H1 (cell line): ENCODE measurements at regions not wholly inside any gene's neighbourhood (a gene's known extent, or its start where the extent isn't known, plus 50 kb on each side); places are given as distances from the start of the nearest gene placed in this dataset.

ENCODE experiments used
- CTCF ChIA-PET: fragments of 300-600 bp; sonication (Branson Sonifier 250); formaldehyde crosslinking; loops from one replicate; lab custom pipeline; 2021; ENCODE audit not compliant: partially characterized antibody; lab: Charles Lee
- POLR2A ChIA-PET: fragments of 300-600 bp; sonication (Branson Sonifier 250); formaldehyde crosslinking; loops from one replicate; lab custom pipeline; 2021; ENCODE audit warnings: inconsistent platforms; ENCODE audit not compliant: partially characterized antibody; lab: Charles Lee
- DNase-seq, 2 experiments: peaks; one replicate each; pipeline versions ENCODE4 v3.0.0 to v3.0.0-alpha.2; 2010 to 2022; ENCODE audit warnings: low spot score in 2 of 2, low read depth in 1 of 2, mixed read lengths in 1 of 2
- FAIRE-seq: peaks from 2 replicates; lab custom pipeline; 2011; peaks lifted over from hg19 to GRCh38; lab: Jason Lieb, UNC
- H2AFZ ChIP-seq: 2 replicates; pipeline ENCODE4 v1.8.1; 2012; ENCODE audit warnings: low read length, inconsistent platforms
- H2AK5ac ChIP-seq: 2 replicates; pipeline ENCODE4 v1.6.1; 2013; ENCODE audit warnings: low read depth, low read length
- H2BK120ac ChIP-seq: replicated peaks from 2 replicates; pipeline ENCODE3; 2013; ENCODE audit warnings: low read depth, low read length, inconsistent platforms
- H2BK12ac ChIP-seq: 2 replicates; pipeline ENCODE4 v1.6.1; 2013; ENCODE audit warnings: low read depth, low read length
- H2BK15ac ChIP-seq: 2 replicates; pipeline ENCODE4 v1.6.1; 2013; ENCODE audit warnings: low read length
- H2BK20ac ChIP-seq: 2 replicates; pipeline ENCODE4 v1.6.1; 2013; ENCODE audit warnings: low read length
- H2BK5ac ChIP-seq: 2 replicates; pipeline ENCODE4 v1.6.1; 2013; ENCODE audit warnings: low read depth, low read length
- H3K14ac ChIP-seq: 2 replicates; pipeline ENCODE4 v1.6.1; 2013; ENCODE audit warnings: inconsistent platforms; ENCODE audit not compliant: insufficient read length
- H3K18ac ChIP-seq: 2 replicates; pipeline ENCODE4 v1.6.1; 2013; ENCODE audit warnings: low read length; ENCODE audit errors: extremely low read depth
- H3K23ac ChIP-seq: 2 replicates; pipeline ENCODE4 v1.6.1; 2013; ENCODE audit warnings: inconsistent platforms; ENCODE audit not compliant: insufficient read length
- H3K23me2 ChIP-seq: 2 replicates; pipeline ENCODE4 v1.6.1; 2013; ENCODE audit warnings: low read depth, low read length
- H3K27ac ChIP-seq: 2 replicates; pipeline ENCODE4 v1.6.1; 2011; ENCODE audit warnings: low read depth, low read length, inconsistent platforms
- H3K27me3 ChIP-seq, 4 experiments: replicated peaks in 1 of 4; 1 replicate in 1 of 4; 2 replicates in 3 of 4; pipeline versions ENCODE4 v1.6.1 to v1.8.1; 2011 to 2013; ENCODE audit warnings: low read length in 3 of 4, mild to moderate bottlenecking in 3 of 4, inconsistent platforms in 2 of 4, mixed read lengths in 2 of 4, moderate library complexity in 1 of 4; ENCODE audit not compliant: control insufficient read depth in 3 of 4, insufficient read depth in 3 of 4; ENCODE audit errors: extremely low read depth in 1 of 4
- H3K36me3 ChIP-seq, 4 experiments: 2 replicates each; pipeline versions ENCODE4 v1.6.1 to v1.8.1; 2011 to 2013; ENCODE audit warnings: mild to moderate bottlenecking in 4 of 4, low read length in 3 of 4, moderate library complexity in 2 of 4, control low read depth in 1 of 4, inconsistent platforms in 1 of 4; ENCODE audit not compliant: insufficient read depth in 4 of 4, control insufficient read depth in 2 of 4
- H3K4ac ChIP-seq: replicated peaks from 2 replicates; pipeline ENCODE3; 2013; ENCODE audit warnings: low read length, low read depth, mixed read lengths, inconsistent platforms; ENCODE audit not compliant: insufficient read length
- H3K4me1 ChIP-seq, 4 experiments: replicated peaks in 1 of 4; 1 replicate in 1 of 4; 2 replicates in 3 of 4; pipeline versions ENCODE4 v1.6.1 to v1.8.1; 2011 to 2013; ENCODE audit warnings: low read length in 3 of 4, inconsistent platforms in 2 of 4, mixed read lengths in 1 of 4; ENCODE audit not compliant: insufficient read depth in 4 of 4, control insufficient read depth in 3 of 4
- H3K4me2 ChIP-seq, 2 experiments: 2 replicates each; pipeline versions ENCODE4 v1.6.1 to v1.8.1; 2011 to 2013; ENCODE audit warnings: low read depth in 2 of 2, low read length in 2 of 2, control low read depth in 1 of 2, inconsistent platforms in 1 of 2, mild to moderate bottlenecking in 1 of 2; ENCODE audit not compliant: insufficient read depth in 1 of 2
- H3K4me3 ChIP-seq, 4 experiments: fragments of 200-600, 300-600 bp in 1 of 4; sonication (generic), shearing (Covaris generic), sonication (Bioruptor Twin) in 1 of 4; 2 replicates each; pipeline versions ENCODE4 v1.5.1 to v1.8.1; 2011 to 2016; ENCODE audit warnings: low read length in 4 of 4, low read depth in 3 of 4, control low read depth in 2 of 4, inconsistent platforms in 2 of 4, mild to moderate bottlenecking in 2 of 4, mixed read lengths in 1 of 4, moderate library complexity in 1 of 4; ENCODE audit not compliant: insufficient read depth in 2 of 4; ENCODE audit errors: extremely low read depth in 1 of 4
- H3K56ac ChIP-seq: replicated peaks from 2 replicates; pipeline ENCODE3; 2013; ENCODE audit warnings: low read depth, mild to moderate bottlenecking, mixed read lengths, low read length, inconsistent platforms; ENCODE audit not compliant: insufficient read length
- H3K79me1 ChIP-seq: 2 replicates; pipeline ENCODE4 v1.6.1; 2013; ENCODE audit warnings: low read depth, low read length, control low read depth
- H3K79me2 ChIP-seq, 2 experiments: 2 replicates each; pipeline versions ENCODE4 v1.6.1 to v1.8.1; 2012 to 2013; ENCODE audit warnings: low read length in 2 of 2, mild to moderate bottlenecking in 2 of 2, inconsistent platforms in 1 of 2; ENCODE audit not compliant: insufficient read depth in 2 of 2, control insufficient read depth in 1 of 2
- H3K9ac ChIP-seq, 4 experiments: replicated peaks in 1 of 4; 1 replicate in 1 of 4; 2 replicates in 3 of 4; pipeline versions ENCODE4 v1.6.1 to v1.8.1; 2011 to 2013; ENCODE audit warnings: low read depth in 3 of 4, low read length in 3 of 4, control low read depth in 2 of 4, mild to moderate bottlenecking in 2 of 4, moderate library complexity in 2 of 4, inconsistent platforms in 1 of 4; ENCODE audit errors: extremely low read depth in 1 of 4
- H3K9me3 ChIP-seq, 2 experiments: 2 replicates each; pipeline versions ENCODE4 v1.6.1 to v1.8.1; 2012 to 2013; ENCODE audit warnings: mild to moderate bottlenecking in 2 of 2, moderate library complexity in 2 of 2, control low read depth in 1 of 2, inconsistent platforms in 1 of 2, low read depth in 1 of 2, low read length in 1 of 2, mixed read lengths in 1 of 2; ENCODE audit not compliant: insufficient read depth in 2 of 2
- H4K20me1 ChIP-seq, 2 experiments: replicated peaks in 1 of 2; 2 replicates each; pipeline versions ENCODE3 to v1.8.1; 2011 to 2013; ENCODE audit warnings: inconsistent platforms in 2 of 2, low read length in 2 of 2, mild to moderate bottlenecking in 1 of 2; ENCODE audit not compliant: insufficient read depth in 2 of 2, control insufficient read depth in 1 of 2
- H4K5ac ChIP-seq: 2 replicates; pipeline ENCODE4 v1.6.1; 2013; ENCODE audit warnings: low read length, low read depth, mixed read lengths, inconsistent platforms; ENCODE audit not compliant: insufficient read length
- H4K8ac ChIP-seq: 2 replicates; pipeline ENCODE4 v1.8.0; 2013; ENCODE audit warnings: mild to moderate bottlenecking, moderate library complexity, low read length, inconsistent platforms; ENCODE audit not compliant: insufficient read depth; ENCODE audit errors: extremely low read depth
- H4K91ac ChIP-seq: replicated peaks from 2 replicates; pipeline ENCODE3; 2013; ENCODE audit warnings: low read length, mixed read lengths, inconsistent platforms; ENCODE audit not compliant: insufficient read length
- BRCA1 ChIP-seq: IDR thresholded peaks from 2 replicates; pipeline ENCODE4 v1.6.1; 2012; ENCODE audit warnings: low read depth, low read length, improper control_type of control experiment
- CHD1 ChIP-seq: IDR thresholded peaks from 2 replicates; pipeline ENCODE4 v1.6.1; 2012; ENCODE audit warnings: low read depth, low read length, improper control_type of control experiment
- EZH2 ChIP-seq: fragments of 200-600 bp; sonication (generic); IDR thresholded peaks from 2 replicates; pipeline ENCODE4 v1.7.1; 2012; ENCODE audit warnings: low read depth, mild to moderate bottlenecking, moderate library complexity, low read length, inconsistent platforms; ENCODE audit not compliant: severe bottlenecking
- FOSL1 ChIP-seq: IDR thresholded peaks from 2 replicates; pipeline ENCODE4 v1.6.1; 2011; ENCODE audit warnings: mild to moderate bottlenecking, low read depth, low read length, moderate library complexity; ENCODE audit not compliant: insufficient read depth
- GABPA ChIP-seq: IDR thresholded peaks from 2 replicates; pipeline ENCODE4 v1.6.1; 2011; ENCODE audit warnings: mild to moderate bottlenecking, low read length, moderate library complexity, borderline replicate concordance; ENCODE audit not compliant: insufficient read depth
- JUN ChIP-seq: IDR thresholded peaks from 2 replicates; pipeline ENCODE4 v1.6.1; 2011; ENCODE audit warnings: low read depth, mild to moderate bottlenecking, improper control_type of control experiment, low read length
- MAFK ChIP-seq: IDR thresholded peaks from 2 replicates; pipeline ENCODE4 v1.6.1; 2012; ENCODE audit warnings: low read depth, mild to moderate bottlenecking, improper control_type of control experiment, low read length
- RFX5 ChIP-seq: IDR thresholded peaks from 2 replicates; pipeline ENCODE4 v1.6.1; 2011; ENCODE audit warnings: low read depth, low read length, improper control_type of control experiment, borderline replicate concordance
- SUZ12 ChIP-seq: fragments of 200-600 bp; sonication (generic); IDR thresholded peaks from 2 replicates; pipeline ENCODE4 v1.6.1; 2012; ENCODE audit warnings: mild to moderate bottlenecking, inconsistent platforms, low read length, moderate library complexity, mixed read lengths
- ZNF274 ChIP-seq: IDR thresholded peaks from 2 replicates; pipeline ENCODE4 v1.7.0; 2012; ENCODE audit warnings: low read length, borderline replicate concordance; ENCODE audit errors: extremely low read depth
- WGBS, 2 experiments: shearing (Covaris generic) in 1 of 2; methylation state at CpG; one replicate each; pipeline versions ENCODE4 v1.1.6 to v1.1.7; 2013 to 2015; ENCODE audit warnings: low lambda C conversion rate in 2 of 2, mixed read lengths in 2 of 2, inconsistent platforms in 1 of 2, low coverage in 1 of 2, missing lambda C conversion rate in 1 of 2; ENCODE audit not compliant: insufficient replicate concordance in 2 of 2, insufficient coverage in 1 of 2, insufficient read length in 1 of 2; ENCODE audit errors: extremely low coverage in 1 of 2, missing lambda C conversion rate in 1 of 2; 5-methylcytosine and 5-hydroxymethylcytosine counted together

DNA sequence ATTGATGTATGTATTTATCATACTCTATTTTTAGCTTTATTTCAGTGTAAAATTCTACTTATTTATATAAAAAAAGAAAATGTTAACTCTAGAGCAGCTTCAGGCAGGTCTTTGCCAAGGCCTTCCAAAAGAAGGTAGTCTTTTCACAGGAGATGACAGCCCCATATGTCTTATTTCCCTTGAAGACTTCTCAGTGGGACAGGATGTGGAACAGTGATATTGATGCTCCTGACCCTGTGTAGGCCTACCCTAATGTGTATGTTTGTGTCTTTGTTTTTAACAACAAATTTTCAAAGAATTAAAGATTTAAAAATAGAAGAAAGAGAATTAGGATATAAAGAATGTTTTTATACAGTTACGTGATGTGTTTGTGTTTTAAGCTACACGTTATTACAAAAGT lies 1593.6 kb downstream of the AMY1C start:
- Histone ChIP-seq H3K4ac (no peak overlapping the region), H4K5ac (no peak overlapping the region), H3K27me3 (no peaks in the 10 kb centered on the region), H3K9ac (no peak overlapping the region), H3K27ac (no peak overlapping the region), H3K56ac (no peak overlapping the region), H3K4me1 (no peaks in the 10 kb centered on the region), H3K36me3 (no peaks in the 10 kb centered on the region), H2BK20ac (no peak overlapping the region), H3K79me2 (no peaks in the 10 kb centered on the region), H3K23ac (no peak overlapping the region), H4K8ac (no peak overlapping the region), H2BK5ac (no peak overlapping the region), H3K4me2 (no peak overlapping the region), H3K9me3 (no peaks in the 10 kb centered on the region), H3K79me1 (no peaks in the 10 kb centered on the region), H2BK12ac (no peak overlapping the region), H2AK5ac (no peak overlapping the region), H3K4me3 (no peak overlapping the region), H4K20me1 (no peaks in the 10 kb centered on the region), H3K18ac (no peak overlapping the region), H3K23me2 (no peaks in the 10 kb centered on the region; the same call in 1 of the 2 replicates), H2BK15ac (no peak overlapping the region), H3K14ac (no peak overlapping the region), H2BK120ac (no peak overlapping the region), H2AFZ (no peak overlapping the region), H4K91ac (no peak overlapping the region)
- TF ChIP-seq FOSL1: no peak
- TF ChIP-seq GABPA: no peak
- no peak for TF ChIP-seq JUN
- TF ChIP-seq SUZ12: no peak
- TF ChIP-seq CHD1: no peak
- TF ChIP-seq MAFK: no peak
- TF ChIP-seq RFX5: no peak
- TF ChIP-seq BRCA1: no peak
- no peak for TF ChIP-seq EZH2
- no peak for TF ChIP-seq ZNF274
- no peak for FAIRE-seq
- POLR2A ChIA-PET: no interaction called here
- 89 to 92% methylated on average over 1 to 2 of the region's 2 CpGs for WGBS, 2 experiments
- DNase-seq: no peak
- CTCF ChIA-PET: interaction anchor here (1.0 kb wide), 1 partner anchor 28 kb away, joined by 3 read pairs; no protein-coding TSS in a partner anchor
